Mesothelial cell of epicardium (in vitro differentiated cells): ENCODE measurements at regions not wholly inside any gene's neighbourhood (a gene's known extent, or its start where the extent isn't known, plus 50 kb on each side); places are given as distances from the start of the nearest gene placed in this dataset.

Experiments
- DNase-seq, 2 experiments: peaks; one replicate each; pipeline ENCODE4 v3.0.0; 2021; ENCODE audit warnings: low spot score in 2 of 2; ENCODE audit not compliant: unreplicated experiment in 2 of 2
- H3K27ac Mint-ChIP-seq: 2 replicates; pipeline ENCODE4 v1.8.0; 2021; ENCODE audit warnings: mixed read lengths
- H3K27me3 Mint-ChIP-seq: 2 replicates; pipeline ENCODE4 v1.8.0; 2021; ENCODE audit warnings: low read depth, mixed read lengths
- H3K36me3 Mint-ChIP-seq: 2 replicates; pipeline ENCODE4 v1.8.0; 2021; ENCODE audit warnings: mixed read lengths
- H3K4me1 Mint-ChIP-seq: 2 replicates; pipeline ENCODE4 v1.8.0; 2021; ENCODE audit warnings: mixed read lengths
- H3K4me3 Mint-ChIP-seq: 2 replicates; pipeline ENCODE4 v1.8.0; 2021; ENCODE audit warnings: mild to moderate bottlenecking, moderate library complexity, mixed read lengths
- H3K9me3 Mint-ChIP-seq: 2 replicates; pipeline ENCODE4 v1.8.0; 2021; ENCODE audit warnings: mixed read lengths
- CTCF ChIP-seq: fragments of 200-600 bp; sonication (generic); IDR thresholded peaks from one replicate; pipeline ENCODE4 v1.5.0; 2021; ENCODE audit warnings: antibody characterized with exemption; ENCODE audit not compliant: unreplicated experiment

GRCh38 chr15:88727439-88727838 is 75.8 kb upstream of the ACAN start:
- Mint-ChIP-seq H3K9me3 (peaks cover 8% of the 10 kb centered on the region), H3K27me3 (peaks cover 26% of the 10 kb centered on the region), H3K4me3 (no peak overlapping the region), H3K4me1 (no peaks in the 10 kb centered on the region), H3K36me3 (no peaks in the 10 kb centered on the region), H3K27ac (no peak overlapping the region)
- TF ChIP-seq CTCF = no peak
- no peak for DNase-seq

GRCh38 chr15:88729581-88729980 is 73.7 kb upstream of the ACAN start:
- Mint-ChIP-seq H3K27me3 (peaks cover 25% of the 10 kb centered on the region), H3K9me3 (peaks cover 10% of the 10 kb centered on the region), H3K36me3 (no peaks in the 10 kb centered on the region), H3K4me1 (no peaks in the 10 kb centered on the region), H3K27ac (no peak overlapping the region), H3K4me3 (no peak overlapping the region)
- DNase-seq = no peak
- TF ChIP-seq CTCF = no peak

- TF ChIP-seq CTCF = no peak
- Mint-ChIP-seq H3K27me3 (peaks cover 28% of the 10 kb centered on the region), H3K4me1 (no peaks in the 10 kb centered on the region), H3K27ac (no peak overlapping the region), H3K9me3 (peaks cover 10% of the 10 kb centered on the region), H3K4me3 (no peak overlapping the region), H3K36me3 (no peaks in the 10 kb centered on the region)
- no peak for DNase-seq
Measured at GRCh38 chr15:88730751-88731150, 72.5 kb upstream of the ACAN start.

- Mint-ChIP-seq H3K27me3 (peaks cover 27% of the 10 kb centered on the region), H3K4me3 (no peak overlapping the region), H3K9me3 (peaks cover 10% of the 10 kb centered on the region), H3K27ac (no peak overlapping the region), H3K36me3 (no peaks in the 10 kb centered on the region), H3K4me1 (no peaks in the 10 kb centered on the region)
- DNase-seq = no peak
- no peak for TF ChIP-seq CTCF
Measured at GRCh38 chr15:88735212-88735611, 68.0 kb upstream of the ACAN start.

GRCh38 chr15:88736204-88736603 is 67.0 kb upstream of the ACAN start:
- H3K27me3 Mint-ChIP-seq = peaks cover 30% of the 10 kb centered on the region
- H3K27ac Mint-ChIP-seq = no peak overlapping the region
- peaks cover 10% of the 10 kb centered on the region for H3K9me3 Mint-ChIP-seq
- no peak for DNase-seq
- no peak for TF ChIP-seq CTCF
- H3K4me3 Mint-ChIP-seq = no peak overlapping the region
- H3K4me1 Mint-ChIP-seq = no peaks in the 10 kb centered on the region
- no peaks in the 10 kb centered on the region for H3K36me3 Mint-ChIP-seq

- Mint-ChIP-seq H3K27ac (no peak overlapping the region), H3K4me1 (no peaks in the 10 kb centered on the region), H3K27me3 (peaks cover 36% of the 10 kb centered on the region), H3K9me3 (peaks cover 1% of the 10 kb centered on the region), H3K36me3 (no peaks in the 10 kb centered on the region), H3K4me3 (no peak overlapping the region)
- TF ChIP-seq CTCF = no peak
- DNase-seq = no peak
Measured at GRCh38 chr15:88738796-88739195, 64.4 kb upstream of the ACAN start.
